GM19324 (cell line): ENCODE measurements at regions not wholly inside any gene's neighbourhood (a gene's known extent, or its start where the extent isn't known, plus 50 kb on each side); places are given as distances from the start of the nearest gene placed in this dataset.
"Not testable (repeated sequence)": the region's sequence is repeated elsewhere in the genome, so short reads cannot be mapped to it uniquely, and the experiment has no call there.

ENCODE experiments used
- ATAC-seq: cut with Tn5 transposase; IDR thresholded peaks from one replicate; pipeline ENCODE4 v1.9.1; 2021; ENCODE audit warnings: mild to moderate bottlenecking, moderate library complexity; ENCODE audit not compliant: unreplicated experiment, low FRiP score

DNA sequence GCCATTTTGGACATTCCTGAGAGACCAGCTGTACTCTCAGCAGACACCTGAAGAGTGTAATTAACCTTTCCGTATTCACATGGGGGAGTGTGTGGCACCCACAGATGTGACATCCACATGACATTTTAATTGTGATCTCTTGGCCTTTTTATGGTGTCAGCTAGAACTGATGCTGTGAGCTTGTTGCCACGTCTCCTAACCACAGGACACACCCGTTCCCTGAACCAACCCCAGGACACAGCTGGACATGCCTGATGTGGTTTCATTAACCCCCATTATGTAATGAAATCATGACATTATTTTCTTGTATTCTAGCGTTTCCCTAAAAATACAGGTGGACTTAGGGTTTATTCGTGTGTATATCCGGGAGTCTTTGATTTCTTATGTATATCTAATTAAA, 1036.1 kb downstream of the TMEM121 start:
- ATAC-seq: no peak

- ATAC-seq: no peak
Observed at GRCh38 chr14:106564058-106564643, 1037.8 kb downstream of the TMEM121 start.

DNA sequence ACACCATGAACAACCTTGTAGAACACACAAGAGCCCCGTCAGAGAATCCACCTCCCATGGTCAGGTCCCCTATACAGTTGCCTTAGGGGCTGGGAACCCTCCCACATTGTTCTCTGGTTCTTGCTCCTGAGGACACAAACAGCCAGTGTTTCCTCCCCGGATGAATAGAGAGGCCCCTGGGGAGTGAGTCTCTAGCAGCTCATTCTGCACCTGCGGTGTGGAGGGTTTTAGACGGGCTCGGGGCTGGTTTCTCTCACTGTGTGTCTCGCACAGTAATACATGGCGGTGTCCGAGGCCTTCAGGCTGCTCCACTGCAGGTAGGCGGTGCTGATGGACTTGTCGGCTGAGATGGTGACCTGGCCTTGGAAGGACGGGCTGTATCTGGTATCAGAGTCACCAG, 1052.1 kb downstream of the TMEM121 start:
- no peak for ATAC-seq

DNA sequence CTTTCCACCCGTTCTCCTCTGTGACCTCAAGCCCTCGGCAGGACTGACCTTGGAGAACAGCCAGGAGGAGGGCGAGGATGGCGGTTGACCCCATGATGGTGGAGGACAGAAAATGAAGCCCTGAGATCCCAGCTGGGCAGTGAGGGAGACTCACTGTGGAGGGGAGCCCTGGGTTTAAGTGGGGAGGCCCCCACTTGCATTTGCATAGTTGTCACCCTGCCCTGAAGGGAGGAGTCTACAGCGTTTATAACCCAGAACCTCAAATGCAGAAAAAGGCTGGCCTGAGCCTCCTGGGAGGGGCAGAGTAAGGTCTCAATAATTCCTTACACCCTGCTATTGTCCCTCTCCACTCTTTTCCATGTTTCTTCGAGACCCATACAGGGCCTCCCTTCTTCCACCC, 1052.7 kb downstream of the TMEM121 start:
- ATAC-seq: no peak

GRCh38 chr14:106585692-106586091, 1059.3 kb downstream of the TMEM121 start:
- no peak for ATAC-seq

GRCh38 chr14:106586098-106586704, 1059.8 kb downstream of the TMEM121 start:
- no peak for ATAC-seq

DNA sequence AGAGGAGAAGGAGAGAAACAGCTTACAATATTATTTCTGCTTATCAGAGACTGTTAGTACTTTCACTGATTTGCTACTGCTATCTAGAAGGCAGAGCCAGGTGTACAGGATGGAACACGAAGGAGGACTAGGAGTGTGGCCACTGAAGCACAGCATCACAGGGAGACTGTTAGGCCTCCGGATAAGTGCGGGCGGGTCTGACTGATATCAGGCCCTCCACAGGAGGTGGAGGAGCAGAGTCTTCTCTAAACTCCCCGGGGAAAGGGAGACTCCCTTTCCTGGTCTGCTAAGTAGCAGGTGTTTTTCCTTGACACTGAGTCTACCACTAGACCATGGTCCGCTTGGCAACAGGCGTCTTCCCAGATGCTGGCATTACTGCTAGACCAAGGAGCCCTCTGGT, 1065.2 kb downstream of the TMEM121 start:
- ATAC-seq: not testable (repeated sequence)

GRCh38 chr14:106592115-106592852, 1065.9 kb downstream of the TMEM121 start:
- ATAC-seq: not testable (repeated sequence)

DNA sequence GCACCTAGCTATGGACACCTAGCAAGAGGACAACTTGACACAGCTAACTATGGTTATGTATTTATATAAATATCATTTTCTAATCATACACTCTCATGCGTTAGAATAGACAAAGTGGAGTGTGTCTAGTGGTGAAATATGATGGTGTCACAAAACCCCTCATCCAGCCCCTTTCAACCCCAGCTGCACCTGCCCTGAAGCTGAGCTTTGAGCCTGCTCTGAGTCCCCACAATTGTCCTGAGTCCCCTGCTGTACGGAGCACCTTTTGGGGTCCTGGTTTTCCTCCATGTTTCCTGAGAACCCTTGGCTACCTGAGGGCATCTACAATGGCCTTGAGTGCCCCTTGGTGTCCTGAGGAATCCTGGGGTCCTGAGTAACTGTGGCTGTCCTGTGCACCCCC, 1072.8 kb downstream of the TMEM121 start:
- ATAC-seq: no peak

- ATAC-seq: no peak
Observed at GRCh38 chr14:106605548-106606448, 1079.4 kb downstream of the TMEM121 start.

- no peak for ATAC-seq
Observed at GRCh38 chr14:106606936-106607335, 1080.6 kb downstream of the TMEM121 start.

DNA sequence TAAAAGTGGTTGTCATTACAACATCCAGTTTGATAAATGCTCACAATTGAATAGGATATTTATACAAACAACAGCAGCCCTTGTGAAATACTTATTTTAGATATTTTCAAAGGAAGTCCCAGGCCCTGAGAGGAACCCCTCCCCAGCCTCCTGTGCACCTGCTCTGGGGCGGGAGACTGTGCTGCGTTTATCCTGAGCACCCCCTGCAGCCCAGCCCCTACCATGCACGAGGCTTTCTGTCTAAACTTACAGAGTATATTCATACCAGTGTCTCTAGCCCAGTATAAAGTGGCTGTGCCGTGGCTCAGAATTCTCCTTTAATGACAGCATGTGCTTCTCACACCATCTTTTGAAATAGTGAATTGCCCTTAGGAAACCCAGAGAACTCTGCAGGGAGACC, 1084.3 kb downstream of the TMEM121 start:
- no peak for ATAC-seq

- no peak for ATAC-seq
Observed at GRCh38 chr14:106613256-106613655, 1086.9 kb downstream of the TMEM121 start.

- ATAC-seq: not testable (repeated sequence)
Observed at GRCh38 chr14:106618471-106618951, 1092.1 kb downstream of the TMEM121 start.

- no peak for ATAC-seq
Observed at GRCh38 chr14:106619606-106620005, 1093.2 kb downstream of the TMEM121 start.

DNA sequence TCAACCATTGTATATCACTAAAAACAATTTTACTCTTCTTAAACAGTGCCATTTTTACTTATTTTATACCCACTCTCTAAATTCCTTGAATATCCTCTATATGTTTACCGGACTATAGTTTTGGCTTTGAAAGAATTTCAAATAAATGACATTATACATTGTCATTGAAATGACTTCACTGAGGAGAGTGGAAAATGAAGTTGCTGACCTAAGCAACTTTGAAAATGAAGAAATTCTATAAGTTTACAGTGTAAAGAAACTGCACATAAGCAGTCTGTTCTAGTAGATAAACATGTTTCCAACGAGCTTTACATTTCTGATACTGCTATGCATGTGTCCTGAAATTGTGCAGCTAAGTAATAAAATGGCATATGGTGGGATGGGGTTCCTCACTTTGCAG, 1094.0 kb downstream of the TMEM121 start:
- no peak for ATAC-seq

DNA sequence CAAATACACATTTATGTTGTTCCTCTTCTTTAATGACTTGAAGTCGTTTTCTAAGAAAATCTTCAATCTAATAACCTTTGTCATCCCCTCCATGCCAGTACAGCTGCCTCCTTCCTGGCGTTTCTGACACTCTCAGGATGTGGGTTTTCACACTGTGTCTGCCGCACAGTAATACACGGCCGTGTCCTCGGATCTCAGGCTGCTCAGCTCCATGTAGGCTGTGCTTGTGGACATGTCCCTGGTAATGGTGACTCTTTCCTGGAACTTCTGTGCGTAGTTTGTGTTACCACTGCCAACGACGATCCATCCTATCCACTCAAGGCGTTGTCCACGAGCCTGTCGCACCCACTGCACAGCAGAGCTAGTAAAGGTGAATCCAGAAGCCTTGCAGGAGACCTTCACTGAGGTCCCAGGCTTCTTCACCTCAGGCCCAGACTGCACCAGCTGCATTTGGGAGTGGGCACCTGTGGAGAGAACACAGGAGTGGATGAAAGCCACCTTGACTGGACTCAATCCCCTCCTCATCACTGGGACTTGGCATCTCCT, 1095.9 kb downstream of the TMEM121 start:
- no peak for ATAC-seq

- no peak for ATAC-seq
Observed at GRCh38 chr14:106625186-106625585, 1098.8 kb downstream of the TMEM121 start.

- not testable (repeated sequence) for ATAC-seq
Observed at GRCh38 chr14:106626469-106626868, 1100.1 kb downstream of the TMEM121 start.

GRCh38 chr14:106626942-106627588, 1100.7 kb downstream of the TMEM121 start:
- not testable (repeated sequence) for ATAC-seq
